ENCODE measurements at regions not wholly inside any gene's neighbourhood (a gene's known extent, or its start where the extent isn't known, plus 50 kb on each side); places are given as distances from the start of the nearest gene placed in this dataset.

- DNase-seq: no peak
Measured at GRCh38 chr10:113445736-113446135, 107.1 kb upstream of the HABP2 start.

GRCh38 chr10:113446739-113447138 lies 106.1 kb upstream of the HABP2 start:
- no peak overlapping the region for H3K27ac ChIP-seq
- H3K9me3 ChIP-seq: no peaks in the 10 kb centered on the region
- TF ChIP-seq CTCF (IDR thresholded peaks at IDR 0.05): no peak
- H3K4me3 ChIP-seq: no peak overlapping the region
- no peaks in the 10 kb centered on the region for H3K4me1 ChIP-seq
- H3K9ac ChIP-seq (ENCODE audit: low read depth in 2 of 2, low read length in 2 of 2): no peak overlapping the region
- intact Hi-C loops (cut with DNase I): no loop called here
- no peaks in the 10 kb centered on the region for H3K36me3 ChIP-seq
- DNase-seq: no peak
- no peaks in the 10 kb centered on the region for H3K27me3 ChIP-seq

More at GRCh38 chr10:113445736-113446135, 107.1 kb upstream of the HABP2 start:
- Histone ChIP-seq H3K4me1 (no peaks in the 10 kb centered on the region), H3K36me3 (no peaks in the 10 kb centered on the region), H3K9me3 (no peaks in the 10 kb centered on the region), H3K27ac (no peak overlapping the region), H3K27me3 (no peaks in the 10 kb centered on the region), H3K9ac (ENCODE audit: low read depth in 2 of 2, low read length in 2 of 2) (no peak overlapping the region), H3K4me3 (no peak overlapping the region)
- intact Hi-C loops (cut with DNase I): no loop called here
- TF ChIP-seq CTCF (IDR thresholded peaks at IDR 0.05): no peak

GRCh38 chr10:113447278-113447677 lies 105.6 kb upstream of the HABP2 start:
- intact Hi-C loops (cut with DNase I): no loop called here
- H3K27ac ChIP-seq: no peak overlapping the region
- no peaks in the 10 kb centered on the region for H3K36me3 ChIP-seq
- H3K27me3 ChIP-seq: no peaks in the 10 kb centered on the region
- peak; percentile 13 for DNase-seq
- TF ChIP-seq CTCF (IDR thresholded peaks at IDR 0.05): no peak
- H3K4me1 ChIP-seq: no peaks in the 10 kb centered on the region
- no peak overlapping the region for H3K4me3 ChIP-seq
- no peaks in the 10 kb centered on the region for H3K9me3 ChIP-seq
- H3K9ac ChIP-seq (ENCODE audit: low read depth in 2 of 2, low read length in 2 of 2): no peak overlapping the region

- Histone ChIP-seq H3K4me1 (no peaks in the 10 kb centered on the region), H3K36me3 (no peaks in the 10 kb centered on the region), H3K4me3 (no peak overlapping the region), H3K27me3 (no peaks in the 10 kb centered on the region), H3K27ac (no peak overlapping the region), H3K9ac (ENCODE audit: low read depth in 2 of 2, low read length in 2 of 2) (no peak overlapping the region), H3K9me3 (no peaks in the 10 kb centered on the region)
- peak; percentile 14 for DNase-seq
- no peak for TF ChIP-seq CTCF (IDR thresholded peaks at IDR 0.05)
- intact Hi-C loops (cut with DNase I): no loop called here
Measured at GRCh38 chr10:113449006-113449695, 103.7 kb upstream of the HABP2 start.

GRCh38 chr10:113450046-113450804 lies 102.6 kb upstream of the HABP2 start:
- intact Hi-C loops (cut with DNase I): no loop called here
- H3K27me3 ChIP-seq: no peaks in the 10 kb centered on the region
- H3K4me3 ChIP-seq: no peak overlapping the region
- no peaks in the 10 kb centered on the region for H3K4me1 ChIP-seq
- no peaks in the 10 kb centered on the region for H3K36me3 ChIP-seq
- TF ChIP-seq CTCF (IDR thresholded peaks at IDR 0.05): no peak
- peak; percentile 26 for DNase-seq
- H3K9ac ChIP-seq (ENCODE audit: low read depth in 2 of 2, low read length in 2 of 2): no peak overlapping the region
- H3K27ac ChIP-seq: no peak overlapping the region
- no peaks in the 10 kb centered on the region for H3K9me3 ChIP-seq
